ENCODE measurements at regions not wholly inside any gene's neighbourhood (a gene's known extent, or its start where the extent isn't known, plus 50 kb on each side); places are given as distances from the start of the nearest gene placed in this dataset.

DNA sequence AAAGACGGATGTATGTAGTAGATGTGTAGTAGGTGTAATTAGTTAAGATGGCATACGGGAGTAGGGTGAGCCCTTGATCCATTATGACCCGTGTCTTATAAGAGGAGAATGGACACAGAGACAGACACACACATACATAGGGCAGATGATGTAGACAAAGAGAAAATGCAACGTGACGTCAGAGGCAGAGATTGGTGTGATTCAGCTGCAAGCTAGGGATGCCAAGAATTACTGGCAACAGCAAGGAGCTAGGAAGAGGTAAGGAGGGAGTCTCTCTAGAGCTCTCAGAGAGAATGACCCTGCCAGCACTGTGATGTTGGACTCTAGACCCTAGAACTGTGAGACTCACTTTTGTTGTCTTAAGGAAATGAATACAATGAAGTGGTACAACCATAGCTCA, 247.0 kb upstream of the HABP2 start:
- H3K4me3 ChIP-seq (replicated peaks; ENCODE audit: insufficient read depth, low read length): no peak overlapping the region
- H3K27me3 ChIP-seq (ENCODE audit: insufficient read depth, poor library complexity, severe bottlenecking): no peaks in the 10 kb centered on the region
- TF ChIP-seq SPI1 (IDR thresholded peaks at IDR 0.05; ENCODE audit: borderline replicate concordance, low read depth): no peak
- TF ChIP-seq GABPA (IDR thresholded peaks at IDR 0.05; ENCODE audit: low read depth): no peak
- TF ChIP-seq, protein P1, sequence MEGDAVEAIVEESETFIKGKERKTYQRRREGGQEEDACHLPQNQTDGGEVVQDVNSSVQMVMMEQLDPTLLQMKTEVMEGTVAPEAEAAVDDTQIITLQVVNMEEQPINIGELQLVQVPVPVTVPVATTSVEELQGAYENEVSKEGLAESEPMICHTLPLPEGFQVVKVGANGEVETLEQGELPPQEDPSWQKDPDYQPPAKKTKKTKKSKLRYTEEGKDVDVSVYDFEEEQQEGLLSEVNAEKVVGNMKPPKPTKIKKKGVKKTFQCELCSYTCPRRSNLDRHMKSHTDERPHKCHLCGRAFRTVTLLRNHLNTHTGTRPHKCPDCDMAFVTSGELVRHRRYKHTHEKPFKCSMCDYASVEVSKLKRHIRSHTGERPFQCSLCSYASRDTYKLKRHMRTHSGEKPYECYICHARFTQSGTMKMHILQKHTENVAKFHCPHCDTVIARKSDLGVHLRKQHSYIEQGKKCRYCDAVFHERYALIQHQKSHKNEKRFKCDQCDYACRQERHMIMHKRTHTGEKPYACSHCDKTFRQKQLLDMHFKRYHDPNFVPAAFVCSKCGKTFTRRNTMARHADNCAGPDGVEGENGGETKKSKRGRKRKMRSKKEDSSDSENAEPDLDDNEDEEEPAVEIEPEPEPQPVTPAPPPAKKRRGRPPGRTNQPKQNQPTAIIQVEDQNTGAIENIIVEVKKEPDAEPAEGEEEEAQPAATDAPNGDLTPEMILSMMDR (IDR thresholded peaks at IDR 0.05; ENCODE audit: insufficient read depth, low read length): no peak
- TF ChIP-seq, protein P2, sequence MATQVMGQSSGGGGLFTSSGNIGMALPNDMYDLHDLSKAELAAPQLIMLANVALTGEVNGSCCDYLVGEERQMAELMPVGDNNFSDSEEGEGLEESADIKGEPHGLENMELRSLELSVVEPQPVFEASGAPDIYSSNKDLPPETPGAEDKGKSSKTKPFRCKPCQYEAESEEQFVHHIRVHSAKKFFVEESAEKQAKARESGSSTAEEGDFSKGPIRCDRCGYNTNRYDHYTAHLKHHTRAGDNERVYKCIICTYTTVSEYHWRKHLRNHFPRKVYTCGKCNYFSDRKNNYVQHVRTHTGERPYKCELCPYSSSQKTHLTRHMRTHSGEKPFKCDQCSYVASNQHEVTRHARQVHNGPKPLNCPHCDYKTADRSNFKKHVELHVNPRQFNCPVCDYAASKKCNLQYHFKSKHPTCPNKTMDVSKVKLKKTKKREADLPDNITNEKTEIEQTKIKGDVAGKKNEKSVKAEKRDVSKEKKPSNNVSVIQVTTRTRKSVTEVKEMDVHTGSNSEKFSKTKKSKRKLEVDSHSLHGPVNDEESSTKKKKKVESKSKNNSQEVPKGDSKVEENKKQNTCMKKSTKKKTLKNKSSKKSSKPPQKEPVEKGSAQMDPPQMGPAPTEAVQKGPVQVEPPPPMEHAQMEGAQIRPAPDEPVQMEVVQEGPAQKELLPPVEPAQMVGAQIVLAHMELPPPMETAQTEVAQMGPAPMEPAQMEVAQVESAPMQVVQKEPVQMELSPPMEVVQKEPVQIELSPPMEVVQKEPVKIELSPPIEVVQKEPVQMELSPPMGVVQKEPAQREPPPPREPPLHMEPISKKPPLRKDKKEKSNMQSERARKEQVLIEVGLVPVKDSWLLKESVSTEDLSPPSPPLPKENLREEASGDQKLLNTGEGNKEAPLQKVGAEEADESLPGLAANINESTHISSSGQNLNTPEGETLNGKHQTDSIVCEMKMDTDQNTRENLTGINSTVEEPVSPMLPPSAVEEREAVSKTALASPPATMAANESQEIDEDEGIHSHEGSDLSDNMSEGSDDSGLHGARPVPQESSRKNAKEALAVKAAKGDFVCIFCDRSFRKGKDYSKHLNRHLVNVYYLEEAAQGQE (IDR thresholded peaks at IDR 0.05; ENCODE audit: insufficient replicate concordance, low read depth): no peak
- no peak for TF ChIP-seq POLR2AphosphoS5 (IDR thresholded peaks at IDR 0.05; ENCODE audit: low read depth)
- no peak overlapping the region for H3K27ac ChIP-seq (replicated peaks)
- DNase-seq (ENCODE audit: low read depth in 1 of 2, low spot score in 1 of 2): no peak

DNA sequence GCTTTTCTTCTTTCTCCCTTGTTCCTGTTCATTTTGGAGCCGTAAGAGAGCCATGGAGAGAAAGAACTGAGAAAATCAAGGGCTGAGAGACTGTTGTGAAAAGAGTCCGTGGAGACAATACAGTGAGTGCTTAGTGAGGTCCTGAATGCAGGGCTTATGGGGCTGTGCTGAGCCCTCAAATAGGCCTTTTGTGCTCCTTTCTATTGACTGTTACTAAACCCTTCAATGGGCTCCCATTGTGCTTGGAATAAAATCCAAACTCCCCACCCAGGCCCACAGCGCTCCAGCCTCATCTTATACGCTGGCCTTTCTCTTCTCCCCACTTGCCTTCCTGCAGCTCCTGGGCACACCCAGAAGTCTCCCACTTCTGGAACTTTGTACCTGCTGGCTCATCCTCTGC, 243.1 kb upstream of the HABP2 start:
- TF ChIP-seq SPI1 (IDR thresholded peaks at IDR 0.05; ENCODE audit: borderline replicate concordance, low read depth) (no peak), GABPA (IDR thresholded peaks at IDR 0.05; ENCODE audit: low read depth) (no peak), POLR2AphosphoS5 (IDR thresholded peaks at IDR 0.05; ENCODE audit: low read depth) (no peak)
- TF ChIP-seq, protein P2 (IDR thresholded peaks at IDR 0.05; ENCODE audit: insufficient replicate concordance, low read depth): no peak
- TF ChIP-seq, protein P1 (IDR thresholded peaks at IDR 0.05; ENCODE audit: insufficient read depth, low read length): no peak
- no peak overlapping the region for H3K27ac ChIP-seq (replicated peaks)
- H3K4me3 ChIP-seq (replicated peaks; ENCODE audit: insufficient read depth, low read length): no peak overlapping the region
- DNase-seq (ENCODE audit: low read depth in 1 of 2, low spot score in 1 of 2): no peak
- H3K27me3 ChIP-seq (ENCODE audit: insufficient read depth, poor library complexity, severe bottlenecking): no peaks in the 10 kb centered on the region

DNA sequence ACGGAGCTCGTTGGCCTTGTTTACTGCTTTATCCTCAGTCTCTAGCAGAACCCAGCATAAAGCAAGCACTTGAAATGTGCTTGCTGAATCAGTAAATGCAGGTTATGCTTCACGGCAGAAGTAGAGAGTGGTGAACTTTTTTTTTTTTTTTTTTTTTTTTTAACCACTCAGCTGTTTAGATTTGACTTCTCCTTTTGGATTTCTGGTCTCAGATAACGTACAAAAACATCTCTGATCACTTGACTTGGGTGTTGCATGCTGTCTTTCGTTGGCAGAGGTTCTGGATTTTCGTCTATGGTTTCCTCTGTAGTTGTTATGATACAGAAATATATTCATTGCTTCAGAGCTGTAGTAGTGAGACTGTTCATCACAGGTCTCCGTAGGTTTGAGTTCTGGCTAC, 242.5 kb upstream of the HABP2 start:
- DNase-seq (ENCODE audit: low read depth in 1 of 2, low spot score in 1 of 2): no peak
- no peak overlapping the region for H3K27ac ChIP-seq (replicated peaks)
- no peaks in the 10 kb centered on the region for H3K27me3 ChIP-seq (ENCODE audit: insufficient read depth, poor library complexity, severe bottlenecking)
- TF ChIP-seq, protein P2 (IDR thresholded peaks at IDR 0.05; ENCODE audit: insufficient replicate concordance, low read depth): no peak
- TF ChIP-seq SPI1 (IDR thresholded peaks at IDR 0.05; ENCODE audit: borderline replicate concordance, low read depth) (no peak), GABPA (IDR thresholded peaks at IDR 0.05; ENCODE audit: low read depth) (no peak), POLR2AphosphoS5 (IDR thresholded peaks at IDR 0.05; ENCODE audit: low read depth) (no peak)
- TF ChIP-seq, protein P1 (IDR thresholded peaks at IDR 0.05; ENCODE audit: insufficient read depth, low read length): no peak
- no peak overlapping the region for H3K4me3 ChIP-seq (replicated peaks; ENCODE audit: insufficient read depth, low read length)

All from HL-60 (cell line).